ENCODE measurements at regions not wholly inside any gene's neighbourhood (a gene's known extent, or its start where the extent isn't known, plus 50 kb on each side); places are given as distances from the start of the nearest gene placed in this dataset.

- Mint-ChIP-seq H3K9me3 (no peaks in the 10 kb centered on the region), H3K4me3 (no peak overlapping the region), H3K36me3 (no peaks in the 10 kb centered on the region), H3K27ac (no peak overlapping the region), H3K4me1 (no peaks in the 10 kb centered on the region), H3K27me3 (no peaks in the 10 kb centered on the region)
- no peak for ATAC-seq
These were observed 191.8 kb upstream of the SMC2 start for GRCh38 chr9:103902263-103902662.

DNA sequence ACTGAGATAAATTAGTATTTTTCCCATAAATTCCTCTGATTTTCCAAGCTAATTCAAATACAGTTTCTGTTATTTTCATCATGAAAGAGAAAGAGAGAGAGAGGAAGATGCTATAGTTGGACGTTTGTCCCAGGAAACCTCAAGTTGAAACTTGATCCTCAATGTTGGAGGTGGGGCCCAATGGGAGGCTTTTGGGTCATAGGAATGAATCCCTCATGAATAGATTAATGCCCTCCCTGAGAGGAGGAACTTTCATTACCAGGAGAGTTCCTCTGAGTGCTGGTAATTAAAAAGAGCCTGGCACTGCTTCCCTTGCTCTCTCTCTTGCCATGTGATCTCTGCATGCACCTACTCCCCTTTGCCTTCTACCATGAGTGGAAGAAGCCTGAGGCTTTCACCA lies 189.9 kb upstream of the SMC2 start:
- Mint-ChIP-seq H3K4me1 (no peaks in the 10 kb centered on the region), H3K9me3 (no peaks in the 10 kb centered on the region), H3K27ac (no peak overlapping the region), H3K27me3 (no peaks in the 10 kb centered on the region), H3K4me3 (no peak overlapping the region), H3K36me3 (no peaks in the 10 kb centered on the region)
- no peak for ATAC-seq

- no peaks in the 10 kb centered on the region for H3K27me3 Mint-ChIP-seq
- no peaks in the 10 kb centered on the region for H3K36me3 Mint-ChIP-seq
- H3K27ac Mint-ChIP-seq = no peak overlapping the region
- ATAC-seq = no peak
- no peaks in the 10 kb centered on the region for H3K4me1 Mint-ChIP-seq
- H3K9me3 Mint-ChIP-seq = no peaks in the 10 kb centered on the region
- no peak overlapping the region for H3K4me3 Mint-ChIP-seq
These were observed 180.2 kb upstream of the SMC2 start for GRCh38 chr9:103913899-103914298.

DNA sequence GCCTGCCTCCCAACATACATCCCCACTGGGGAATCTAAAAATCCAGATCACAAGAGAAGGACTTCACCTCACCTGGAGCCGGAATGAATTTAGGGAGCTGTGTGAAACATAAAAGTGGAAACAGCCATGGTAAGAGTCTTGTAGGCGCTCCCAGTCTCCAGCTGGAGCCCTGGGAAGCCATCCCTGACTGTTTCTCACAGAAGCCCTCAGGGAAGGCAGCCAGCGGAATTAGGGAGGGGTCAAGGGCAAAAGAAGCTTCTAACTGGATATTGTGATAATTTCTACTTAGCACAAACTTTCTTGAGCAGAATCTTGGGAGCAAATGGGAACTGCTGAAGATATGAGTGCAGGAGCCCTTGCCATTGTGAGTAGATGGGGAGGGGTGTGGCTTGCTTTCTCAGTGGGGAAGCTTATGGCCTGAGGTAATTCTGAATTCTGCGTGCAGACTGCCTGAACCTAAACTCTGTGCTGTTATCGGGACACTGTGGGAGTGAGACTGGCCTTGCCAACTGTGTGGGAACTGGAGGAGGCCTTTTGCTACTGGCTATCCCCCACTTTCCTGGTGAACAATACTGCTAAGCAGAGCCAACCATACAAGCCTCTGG lies 174.4 kb upstream of the SMC2 start:
- H3K4me1 Mint-ChIP-seq = no peaks in the 10 kb centered on the region
- no peak for ATAC-seq
- H3K27me3 Mint-ChIP-seq = no peaks in the 10 kb centered on the region
- H3K27ac Mint-ChIP-seq = no peak overlapping the region
- no peaks in the 10 kb centered on the region for H3K36me3 Mint-ChIP-seq
- no peaks in the 10 kb centered on the region for H3K9me3 Mint-ChIP-seq
- H3K4me3 Mint-ChIP-seq = no peak overlapping the region

- no peaks in the 10 kb centered on the region for H3K27me3 Mint-ChIP-seq
- H3K4me3 Mint-ChIP-seq = no peak overlapping the region
- no peak for ATAC-seq
- no peaks in the 10 kb centered on the region for H3K9me3 Mint-ChIP-seq
- no peak overlapping the region for H3K27ac Mint-ChIP-seq
- H3K36me3 Mint-ChIP-seq = no peaks in the 10 kb centered on the region
- no peaks in the 10 kb centered on the region for H3K4me1 Mint-ChIP-seq
These were observed 165.7 kb upstream of the SMC2 start for GRCh38 chr9:103928442-103928841.

DNA sequence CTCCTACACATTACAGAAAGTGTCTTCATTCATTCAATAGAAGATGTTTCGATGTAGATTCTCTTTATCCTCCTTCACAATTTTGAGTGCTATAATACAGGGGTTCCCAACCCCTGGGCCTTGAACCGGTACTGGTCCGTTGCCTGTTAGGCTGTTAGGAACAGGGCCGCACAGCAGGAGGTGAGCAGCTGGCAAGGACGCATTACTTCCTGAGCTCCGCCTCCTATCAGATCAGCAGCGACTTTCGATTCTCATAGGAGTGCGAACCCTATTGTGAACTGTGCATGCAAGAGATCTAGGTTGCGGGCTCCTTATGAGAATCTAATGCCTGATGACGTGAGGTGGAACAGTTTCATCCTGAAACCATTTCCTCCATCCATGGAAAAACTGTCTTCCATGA lies 153.0 kb upstream of the SMC2 start:
- no peaks in the 10 kb centered on the region for H3K27me3 Mint-ChIP-seq
- no peak overlapping the region for H3K4me3 Mint-ChIP-seq
- ATAC-seq = no peak
- no peaks in the 10 kb centered on the region for H3K36me3 Mint-ChIP-seq
- no peaks in the 10 kb centered on the region for H3K9me3 Mint-ChIP-seq
- H3K27ac Mint-ChIP-seq = no peak overlapping the region
- H3K4me1 Mint-ChIP-seq = no peaks in the 10 kb centered on the region

DNA sequence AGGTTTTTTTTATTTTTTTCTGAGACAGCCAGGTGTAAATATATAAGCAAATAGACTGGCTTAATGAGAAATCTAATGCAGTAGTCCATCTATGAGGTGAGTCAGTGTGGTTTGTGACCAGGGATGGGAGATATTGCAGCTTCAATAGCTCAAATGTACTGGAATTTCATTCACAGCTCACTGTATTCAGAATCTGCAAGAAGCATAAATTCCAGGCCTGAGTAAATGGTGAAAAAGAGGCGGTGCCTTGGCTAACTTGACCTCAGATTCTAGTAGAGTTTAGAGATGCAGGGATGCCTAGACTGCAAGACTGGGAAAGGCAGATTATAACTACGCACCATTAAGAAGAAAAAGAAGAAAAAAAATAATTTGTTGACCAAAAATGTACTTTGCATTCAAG lies 151.9 kb upstream of the SMC2 start:
- no peaks in the 10 kb centered on the region for H3K9me3 Mint-ChIP-seq
- no peaks in the 10 kb centered on the region for H3K36me3 Mint-ChIP-seq
- H3K27me3 Mint-ChIP-seq = no peaks in the 10 kb centered on the region
- no peak overlapping the region for H3K4me3 Mint-ChIP-seq
- ATAC-seq = no peak
- no peaks in the 10 kb centered on the region for H3K4me1 Mint-ChIP-seq
- no peak overlapping the region for H3K27ac Mint-ChIP-seq

GRCh38 chr9:103942651-103943050 lies 151.5 kb upstream of the SMC2 start:
- Mint-ChIP-seq H3K9me3 (no peaks in the 10 kb centered on the region), H3K4me3 (no peak overlapping the region), H3K27ac (no peak overlapping the region), H3K4me1 (no peaks in the 10 kb centered on the region), H3K36me3 (no peaks in the 10 kb centered on the region), H3K27me3 (no peaks in the 10 kb centered on the region)
- ATAC-seq = no peak

DNA sequence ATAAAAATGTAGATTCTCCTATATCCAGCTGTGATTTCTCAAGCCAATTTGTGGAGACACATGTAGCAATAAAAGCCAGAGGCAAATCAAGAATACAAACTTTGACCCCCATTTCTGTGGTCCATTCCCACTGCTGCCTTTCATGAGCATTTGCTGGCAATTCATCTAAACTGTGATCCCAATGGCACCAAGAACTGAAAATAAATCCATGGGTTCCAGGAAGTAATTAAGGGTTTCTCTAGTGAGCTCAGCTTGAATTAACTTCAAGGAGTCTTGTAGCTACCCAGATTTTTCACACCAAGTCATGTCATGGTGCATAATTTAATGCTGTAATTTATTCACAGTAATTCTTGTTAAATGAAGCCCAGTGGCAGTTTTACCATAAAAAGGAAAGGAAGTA lies 145.0 kb upstream of the SMC2 start:
- no peak for ATAC-seq
- H3K27ac Mint-ChIP-seq = no peak overlapping the region
- no peaks in the 10 kb centered on the region for H3K27me3 Mint-ChIP-seq
- no peaks in the 10 kb centered on the region for H3K36me3 Mint-ChIP-seq
- no peak overlapping the region for H3K4me3 Mint-ChIP-seq
- no peaks in the 10 kb centered on the region for H3K4me1 Mint-ChIP-seq
- no peaks in the 10 kb centered on the region for H3K9me3 Mint-ChIP-seq

- H3K9me3 Mint-ChIP-seq = no peaks in the 10 kb centered on the region
- no peak for ATAC-seq
- no peak overlapping the region for H3K27ac Mint-ChIP-seq
- H3K4me3 Mint-ChIP-seq = no peak overlapping the region
- no peaks in the 10 kb centered on the region for H3K4me1 Mint-ChIP-seq
- no peaks in the 10 kb centered on the region for H3K27me3 Mint-ChIP-seq
- no peaks in the 10 kb centered on the region for H3K36me3 Mint-ChIP-seq
These were observed 116.9 kb upstream of the SMC2 start for GRCh38 chr9:103977163-103977562.

- no peaks in the 10 kb centered on the region for H3K27me3 Mint-ChIP-seq
- no peak overlapping the region for H3K27ac Mint-ChIP-seq
- H3K9me3 Mint-ChIP-seq = no peaks in the 10 kb centered on the region
- no peaks in the 10 kb centered on the region for H3K4me1 Mint-ChIP-seq
- H3K36me3 Mint-ChIP-seq = no peaks in the 10 kb centered on the region
- no peak overlapping the region for H3K4me3 Mint-ChIP-seq
- no peak for ATAC-seq
These were observed 115.7 kb upstream of the SMC2 start for GRCh38 chr9:103978396-103978795.

- H3K9me3 Mint-ChIP-seq = no peaks in the 10 kb centered on the region
- no peak for ATAC-seq
These were observed 112.2 kb upstream of the SMC2 start for GRCh38 chr9:103981912-103982311.

DNA sequence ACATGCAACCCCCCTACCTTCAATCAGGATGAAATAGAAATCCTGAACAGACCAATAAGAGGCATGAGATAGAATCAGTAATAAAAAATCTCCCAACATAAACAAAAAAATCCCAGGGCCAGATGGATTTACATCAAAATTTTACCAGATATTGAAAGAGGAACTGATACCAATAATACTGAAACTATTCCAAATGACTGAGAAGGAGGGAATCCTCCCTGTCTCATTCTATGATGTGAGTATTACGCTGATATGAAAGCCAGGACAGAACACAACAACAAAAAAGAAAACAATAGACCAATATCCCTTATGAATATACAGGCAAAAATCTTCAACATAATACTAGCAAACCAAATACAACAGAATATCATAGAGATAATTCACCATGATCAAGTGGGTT lies 109.0 kb upstream of the SMC2 start:
- Mint-ChIP-seq H3K27me3 (no peaks in the 10 kb centered on the region), H3K36me3 (no peaks in the 10 kb centered on the region), H3K27ac (no peak overlapping the region), H3K4me1 (no peaks in the 10 kb centered on the region), H3K4me3 (no peak overlapping the region), H3K9me3 (no peaks in the 10 kb centered on the region)
- ATAC-seq = no peak

More at GRCh38 chr9:103981912-103982311, 112.2 kb upstream of the SMC2 start:
- no peaks in the 10 kb centered on the region for H3K4me1 Mint-ChIP-seq
- no peak overlapping the region for H3K4me3 Mint-ChIP-seq
- no peaks in the 10 kb centered on the region for H3K36me3 Mint-ChIP-seq
- no peak overlapping the region for H3K27ac Mint-ChIP-seq
- H3K27me3 Mint-ChIP-seq = no peaks in the 10 kb centered on the region

- no peak overlapping the region for H3K4me3 Mint-ChIP-seq
- no peaks in the 10 kb centered on the region for H3K36me3 Mint-ChIP-seq
- H3K27ac Mint-ChIP-seq = no peak overlapping the region
- no peaks in the 10 kb centered on the region for H3K4me1 Mint-ChIP-seq
- no peak for ATAC-seq
- H3K27me3 Mint-ChIP-seq = no peaks in the 10 kb centered on the region
- H3K9me3 Mint-ChIP-seq = no peaks in the 10 kb centered on the region
These were observed 105.3 kb upstream of the SMC2 start for GRCh38 chr9:103988821-103989220.

DNA sequence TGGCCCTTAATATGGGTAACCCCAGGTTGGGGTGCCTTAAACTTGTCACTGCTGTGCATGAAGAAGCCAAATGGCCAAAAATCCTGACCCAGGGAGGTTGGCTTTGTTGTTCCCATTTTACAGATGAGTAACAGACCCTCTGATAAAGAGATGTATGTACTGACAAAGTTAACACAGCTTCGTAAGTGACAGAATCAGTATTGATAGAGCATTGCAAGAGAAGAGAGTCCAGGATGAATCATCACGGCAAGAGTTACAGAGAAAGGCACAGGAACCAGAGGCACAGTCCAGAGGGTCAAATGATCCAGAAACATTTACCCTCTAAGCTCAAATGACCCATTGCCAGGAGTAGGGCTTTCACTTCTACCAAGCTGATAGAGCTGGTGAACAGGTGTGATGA lies 103.8 kb upstream of the SMC2 start:
- H3K4me1 Mint-ChIP-seq = no peaks in the 10 kb centered on the region
- no peak overlapping the region for H3K27ac Mint-ChIP-seq

GRCh38 chr9:103991001-103991400 lies 103.1 kb upstream of the SMC2 start:
- H3K27ac Mint-ChIP-seq = no peak overlapping the region
- ATAC-seq = no peak
- H3K9me3 Mint-ChIP-seq = no peaks in the 10 kb centered on the region
- no peaks in the 10 kb centered on the region for H3K27me3 Mint-ChIP-seq
- H3K4me3 Mint-ChIP-seq = no peak overlapping the region
- no peaks in the 10 kb centered on the region for H3K36me3 Mint-ChIP-seq
- no peaks in the 10 kb centered on the region for H3K4me1 Mint-ChIP-seq

More for the DNA sequence above, 103.8 kb upstream of the SMC2 start:
- H3K9me3 Mint-ChIP-seq = no peaks in the 10 kb centered on the region
- H3K36me3 Mint-ChIP-seq = no peaks in the 10 kb centered on the region
- no peak overlapping the region for H3K4me3 Mint-ChIP-seq
- ATAC-seq = no peak
- no peaks in the 10 kb centered on the region for H3K27me3 Mint-ChIP-seq

- no peaks in the 10 kb centered on the region for H3K36me3 Mint-ChIP-seq
- no peak overlapping the region for H3K4me3 Mint-ChIP-seq
- H3K27ac Mint-ChIP-seq = no peak overlapping the region
- H3K9me3 Mint-ChIP-seq = no peaks in the 10 kb centered on the region
- H3K27me3 Mint-ChIP-seq = no peaks in the 10 kb centered on the region
- H3K4me1 Mint-ChIP-seq = no peaks in the 10 kb centered on the region
- ATAC-seq = no peak
These were observed 102.4 kb upstream of the SMC2 start for GRCh38 chr9:103991698-103992097.

Measured in stimulated activated memory B cell treated with anti-CD40 and anti-IgM and Interleukin-4, amounts not matched to agents 10 μg/mL and 1 μg/mL and 100 μg/mL, for 72 hours (primary cell).